Right cardiac atrium (tissue), 5 donors: ENCODE measurements at regions not wholly inside any gene's neighbourhood (a gene's known extent, or its start where the extent isn't known, plus 50 kb on each side); places are given as distances from the start of the nearest gene placed in this dataset.

Experiments
- ATAC-seq, 2 donors: fragments of 200-7000 bp; cut with Tn5 transposase; one replicate each; pipeline versions ENCODE4 v1.8.0 to v1.9.1; 2020; ENCODE audit warnings: moderate library complexity in 2 of 2, mild to moderate bottlenecking in 1 of 2
- DNase-seq, 3 donors: peaks; one replicate each; pipeline ENCODE4 v3.0.0-alpha.2; 2020
- H3K27ac ChIP-seq: one replicate; pipeline ENCODE4 v1.5.1; 2013; ENCODE audit warnings: mild to moderate bottlenecking, low read length, control low read depth, moderate library complexity
- H3K27me3 ChIP-seq: one replicate; pipeline ENCODE4 v1.6.1; 2013; ENCODE audit not compliant: control insufficient read depth, insufficient read depth
- H3K4me1 ChIP-seq: one replicate; pipeline ENCODE4 v1.6.1; 2013; ENCODE audit warnings: low read length; ENCODE audit not compliant: control insufficient read depth, insufficient read depth
- H3K4me3 ChIP-seq: one replicate; pipeline ENCODE4 v1.5.1; 2013; ENCODE audit warnings: low read length, control low read depth
- H3K9me3 ChIP-seq: one replicate; pipeline ENCODE4 v1.6.1; 2013; ENCODE audit warnings: low read length; ENCODE audit not compliant: control insufficient read depth
- WGBS: extraction: QIAGEN DNeasy Blood & Tissue Kit; methylation state at CpG from one replicate; pipeline ENCODE4 v1.1.7; 2013; 5-methylcytosine and 5-hydroxymethylcytosine counted together
- intact Hi-C, 4 donors: fragments of 100-400 bp; cut with DNase I; formaldehyde crosslinking; loops; one replicate each; pipeline versions ENCODE4 v1.11.0 to v1.14.0; 2022 to 2023
- donor health status: healthy with polysubstance abuse.
- donor health status: DM: no; HTN: yes; CAD: no.
- donor health status: DM: no; HTN: no; CAD: no.
- donor health status: DM: no; HTN: yes; CAD: no; lungs with severe emphysema.
- donor health status: DM: yes; HTN: yes; CAD: no.

- no peak overlapping the region for H3K27ac ChIP-seq
- no peaks in the 10 kb centered on the region for H3K27me3 ChIP-seq
- H3K4me3 ChIP-seq, result no peak overlapping the region
- intact Hi-C loops, result no loop called here
- DNase-seq, result no peak
- 65% methylated on average over 6 of the region's 6 CpGs for WGBS
- ATAC-seq, result no peak
- no peaks in the 10 kb centered on the region for H3K4me1 ChIP-seq
- H3K9me3 ChIP-seq, result no peaks in the 10 kb centered on the region
Measured at GRCh38 chr2:6212491-6212890, 520.3 kb downstream of the SOX11 start.

- no peak overlapping the region for H3K27ac ChIP-seq
- no peaks in the 10 kb centered on the region for H3K4me1 ChIP-seq
- DNase-seq (no peak), ATAC-seq (no peak)
- intact Hi-C loops, result no loop called here
- no peak overlapping the region for H3K4me3 ChIP-seq
- H3K27me3 ChIP-seq, result no peaks in the 10 kb centered on the region
- WGBS, result 94% methylated on average over 20 of the region's 20 CpGs
- H3K9me3 ChIP-seq, result no peaks in the 10 kb centered on the region
Measured at GRCh38 chr2:6213056-6213780, 521.0 kb downstream of the SOX11 start.

- no peak for DNase-seq
- intact Hi-C loops, result no loop called here
- WGBS, result 78% methylated on average over 6 of the region's 6 CpGs
Measured at GRCh38 chr2:6214471-6214870, 522.3 kb downstream of the SOX11 start.

GRCh38 chr2:6215053-6215452 is 522.9 kb downstream of the SOX11 start:
- Histone ChIP-seq H3K9me3 (no peaks in the 10 kb centered on the region), H3K4me1 (no peaks in the 10 kb centered on the region), H3K4me3 (no peak overlapping the region), H3K27me3 (no peaks in the 10 kb centered on the region), H3K27ac (no peak overlapping the region)
- DNase-seq, result no peak
- intact Hi-C loops, result no loop called here
- WGBS, result 89% methylated on average over 2 of the region's 2 CpGs
- ATAC-seq, result no peak

More at GRCh38 chr2:6214471-6214870, 522.3 kb downstream of the SOX11 start:
- Histone ChIP-seq H3K27ac (no peak overlapping the region), H3K27me3 (no peaks in the 10 kb centered on the region), H3K9me3 (no peaks in the 10 kb centered on the region), H3K4me3 (no peak overlapping the region), H3K4me1 (no peaks in the 10 kb centered on the region)
- ATAC-seq, result no peak

GRCh38 chr2:6216234-6216633 is 524.0 kb downstream of the SOX11 start:
- intact Hi-C loops, result no loop called here
- Histone ChIP-seq H3K27me3 (no peaks in the 10 kb centered on the region), H3K27ac (no peak overlapping the region), H3K4me3 (no peak overlapping the region), H3K9me3 (no peaks in the 10 kb centered on the region), H3K4me1 (no peaks in the 10 kb centered on the region)
- ATAC-seq (no peak), DNase-seq (no peak)
- 87% methylated on average over 2 of the region's 2 CpGs for WGBS

GRCh38 chr2:6218926-6219325 is 526.7 kb downstream of the SOX11 start:
- Histone ChIP-seq H3K4me1 (no peaks in the 10 kb centered on the region), H3K27me3 (no peaks in the 10 kb centered on the region), H3K27ac (no peak overlapping the region), H3K4me3 (no peak overlapping the region), H3K9me3 (no peaks in the 10 kb centered on the region)
- WGBS, result 83% methylated on average over 4 of the region's 4 CpGs
- no peak for DNase-seq
- intact Hi-C loops, result no loop called here
- no peak for ATAC-seq

GRCh38 chr2:6219906-6220305 is 527.7 kb downstream of the SOX11 start:
- intact Hi-C loops, result no loop called here
- Histone ChIP-seq H3K27me3 (no peaks in the 10 kb centered on the region), H3K4me1 (no peaks in the 10 kb centered on the region), H3K27ac (no peak overlapping the region), H3K4me3 (no peak overlapping the region), H3K9me3 (no peaks in the 10 kb centered on the region)
- no peak for ATAC-seq
- DNase-seq, result no peak
- 86% methylated on average over 4 of the region's 4 CpGs for WGBS

GRCh38 chr2:6222296-6222695 is 530.1 kb downstream of the SOX11 start:
- no peak overlapping the region for H3K4me3 ChIP-seq
- WGBS, result 84% methylated on average over 4 of the region's 4 CpGs
- intact Hi-C loops, result no loop called here
- no peaks in the 10 kb centered on the region for H3K4me1 ChIP-seq
- no peaks in the 10 kb centered on the region for H3K9me3 ChIP-seq
- DNase-seq, result no peak
- H3K27me3 ChIP-seq, result no peaks in the 10 kb centered on the region
- ATAC-seq, result no peak
- H3K27ac ChIP-seq, result no peak overlapping the region

GRCh38 chr2:6224267-6224666 is 532.1 kb downstream of the SOX11 start:
- Histone ChIP-seq H3K4me3 (no peak overlapping the region), H3K4me1 (no peaks in the 10 kb centered on the region), H3K27me3 (no peaks in the 10 kb centered on the region), H3K27ac (no peak overlapping the region), H3K9me3 (no peaks in the 10 kb centered on the region)
- intact Hi-C loops, result no loop called here
- WGBS, result 57% methylated on average over 4 of the region's 4 CpGs
- DNase-seq (no peak), ATAC-seq (no peak)

GRCh38 chr2:6228251-6228650 is 536.1 kb downstream of the SOX11 start:
- no peaks in the 10 kb centered on the region for H3K27me3 ChIP-seq
- no peaks in the 10 kb centered on the region for H3K9me3 ChIP-seq
- no peak overlapping the region for H3K4me3 ChIP-seq
- WGBS, result 39% methylated on average over 2 of the region's 2 CpGs
- no peak overlapping the region for H3K27ac ChIP-seq
- intact Hi-C loops, result no loop called here
- no peaks in the 10 kb centered on the region for H3K4me1 ChIP-seq
- ATAC-seq (no peak), DNase-seq (no peak)

GRCh38 chr2:6231166-6231565 is 539.0 kb downstream of the SOX11 start:
- ATAC-seq, result no peak
- Histone ChIP-seq H3K27ac (no peak overlapping the region), H3K27me3 (no peaks in the 10 kb centered on the region), H3K4me1 (no peaks in the 10 kb centered on the region), H3K4me3 (no peak overlapping the region), H3K9me3 (no peaks in the 10 kb centered on the region)
- intact Hi-C loops, result no loop called here
- WGBS, result 91% methylated on average over 5 of the region's 5 CpGs
- no peak for DNase-seq

GRCh38 chr2:6233993-6234392 is 541.8 kb downstream of the SOX11 start:
- no peaks in the 10 kb centered on the region for H3K27me3 ChIP-seq
- ATAC-seq (no peak), DNase-seq (no peak)
- 84% methylated on average over 4 of the region's 4 CpGs for WGBS
- no peak overlapping the region for H3K27ac ChIP-seq
- intact Hi-C loops, result no loop called here
- no peaks in the 10 kb centered on the region for H3K9me3 ChIP-seq
- H3K4me1 ChIP-seq, result no peaks in the 10 kb centered on the region
- no peak overlapping the region for H3K4me3 ChIP-seq
